CD4-positive, alpha-beta T cell (primary cell): ENCODE measurements at regions not wholly inside any gene's neighbourhood (a gene's known extent, or its start where the extent isn't known, plus 50 kb on each side); places are given as distances from the start of the nearest gene placed in this dataset.

Source experiments
- ATAC-seq: fragments of 200-7000 bp; cut with Tn5 transposase; one replicate; pipeline ENCODE4 v1.10.0; 2022; ENCODE audit warnings: mild to moderate bottlenecking; ENCODE audit not compliant: poor library complexity
- CTCF ChIA-PET: fragments of 350-600 bp; sonication (Branson Sonifier 250); formaldehyde crosslinking; loops from one replicate; lab custom pipeline; 2021; ENCODE audit warnings: antibody characterized with exemption, inconsistent platforms; lab: Charles Lee
- POLR2A ChIA-PET: fragments of 350-600 bp; sonication (Branson Sonifier 250); formaldehyde crosslinking; loops from one replicate; lab custom pipeline; 2021; ENCODE audit warnings: antibody characterized with exemption, inconsistent platforms; lab: Charles Lee
- DNase-seq, 14 experiments: peaks; one replicate each; pipeline ENCODE4 v3.0.0-alpha.2; 2013 to 2020; ENCODE audit warnings: mixed read lengths in 2 of 14
- H3K27ac ChIP-seq, 2 donors: one replicate each; pipeline versions ENCODE4 v1.5.1 to v1.7.0; 2013; ENCODE audit warnings: low read length in 2 of 2, low read depth in 1 of 2, mild to moderate bottlenecking in 1 of 2
- H3K27me3 ChIP-seq, 2 experiments: 1 replicate in 1 of 2; 2 replicates in 1 of 2; pipeline versions ENCODE4 v1.6.1 to v1.7.0; 2013; ENCODE audit warnings: low read length in 2 of 2, control low read depth in 1 of 2, mild to moderate bottlenecking in 1 of 2, moderate library complexity in 1 of 2; ENCODE audit not compliant: insufficient read depth in 2 of 2, control insufficient read depth in 1 of 2
- H3K36me3 ChIP-seq: one replicate; pipeline ENCODE4 v1.6.1; 2013; ENCODE audit warnings: low read length, control low read depth; ENCODE audit not compliant: insufficient read depth
- H3K4me1 ChIP-seq: one replicate; pipeline ENCODE4 v1.6.1; 2013; ENCODE audit warnings: low read length, control low read depth; ENCODE audit not compliant: insufficient read depth
- H3K4me3 ChIP-seq: one replicate; pipeline ENCODE4 v1.5.1; 2013; ENCODE audit warnings: mild to moderate bottlenecking, low read length, moderate library complexity
- H3K9me3 ChIP-seq, 2 experiments: 1 replicate in 1 of 2; 2 replicates in 1 of 2; pipeline versions ENCODE4 v1.6.1 to v1.7.0; 2013; ENCODE audit warnings: low read length in 2 of 2, mild to moderate bottlenecking in 2 of 2, control low read depth in 1 of 2, moderate library complexity in 1 of 2; ENCODE audit not compliant: control insufficient read depth in 1 of 2, insufficient read depth in 1 of 2
- H3K27ac Mint-ChIP-seq: one replicate; pipeline ENCODE4 v1.8.0; 2020; ENCODE audit warnings: mixed read lengths
- H3K27me3 Mint-ChIP-seq: one replicate; pipeline ENCODE4 v1.8.0; 2021; ENCODE audit warnings: mixed read lengths
- H3K36me3 Mint-ChIP-seq: one replicate; pipeline ENCODE4 v1.8.0; 2021; ENCODE audit warnings: low read depth, mixed read lengths
- H3K4me1 Mint-ChIP-seq: one replicate; pipeline ENCODE4 v1.8.0; 2021; ENCODE audit warnings: low read depth, mixed read lengths
- H3K4me3 Mint-ChIP-seq: one replicate; pipeline ENCODE4 v1.8.0; 2020; ENCODE audit warnings: mild to moderate bottlenecking, mixed read lengths
- H3K9me3 Mint-ChIP-seq: one replicate; pipeline ENCODE4 v1.8.0; 2020; ENCODE audit warnings: mixed read lengths
- CTCF ChIP-seq: fragments of 200-600 bp; IDR thresholded peaks from one replicate; pipeline ENCODE4 v1.8.0; 2022; ENCODE audit warnings: antibody characterized with exemption, mild to moderate bottlenecking
- intact Hi-C, 2 experiments: fragments of 100-400 bp; cut with DNase I in 1 of 2; cut with micrococcal nuclease in 1 of 2; formaldehyde crosslinking; loops; one replicate each; pipeline versions ENCODE4 v1.15.1 to v1.9.0; 2023 to 2025; cut with DNase I, micrococcal nuclease

- no peaks in the 10 kb centered on the region for H3K36me3 ChIP-seq
- no peak overlapping the region for H3K27ac Mint-ChIP-seq
- peaks cover 4% of the 10 kb centered on the region for H3K4me1 Mint-ChIP-seq
- ChIA-PET CTCF (interaction anchor here (0.6 to 2.7 kb wide), 17 partner anchors 9 to 546 kb away, joined by 3 to 24 read pairs (median 3); partner anchors contain the start of gene CDC26), POLR2A (no interaction called here)
- H3K9me3 Mint-ChIP-seq = no peaks in the 10 kb centered on the region
- no peaks in the 10 kb centered on the region for H3K9me3 ChIP-seq
- H3K4me3 ChIP-seq = no peak overlapping the region
- intact Hi-C loops = loop anchor here (1.0 to 10.0 kb wide), 9 partner anchors 67 to 816 kb away; partner anchors contain the start of genes ALAD (in 1 of the 2), CDC26 (in 1 of the 2) and PRPF4 (in 1 of the 2)
- peaks cover 16% of the 10 kb centered on the region for H3K27me3 Mint-ChIP-seq
- no peaks in the 10 kb centered on the region for H3K36me3 Mint-ChIP-seq
- peak; percentile 88 for TF ChIP-seq CTCF
- ATAC-seq = peak; percentile 92
- peak; percentile 60 to 87 (median 74) for DNase-seq
- H3K27ac ChIP-seq = no peak overlapping the region
- H3K4me1 ChIP-seq = peaks cover 10% of the 10 kb centered on the region
- no peaks in the 10 kb centered on the region for H3K27me3 ChIP-seq
- no peak overlapping the region for H3K4me3 Mint-ChIP-seq
These were observed 194.4 kb downstream of the RGS3 start for GRCh38 chr9:113657765-113658544.

GRCh38 chr9:113658545-113658895 is 195.0 kb downstream of the RGS3 start:
- ChIA-PET POLR2A (no interaction called here), CTCF (interaction anchor here (0.9 to 2.7 kb wide), 14 partner anchors 8 to 547 kb away, joined by 3 to 24 read pairs (median 4); partner anchors contain the start of gene CDC26)
- intact Hi-C loops = loop anchor here (1.0 to 10.0 kb wide), 9 partner anchors 68 to 816 kb away; partner anchors contain the start of genes ALAD (in 1 of the 2), CDC26 (in 1 of the 2) and PRPF4 (in 1 of the 2)
- Histone ChIP-seq H3K4me3 (no peak overlapping the region), H3K27ac (no peak overlapping the region), H3K9me3 (no peaks in the 10 kb centered on the region), H3K27me3 (no peaks in the 10 kb centered on the region), H3K36me3 (no peaks in the 10 kb centered on the region), H3K4me1 (peaks cover 10% of the 10 kb centered on the region)
- Mint-ChIP-seq H3K36me3 (no peaks in the 10 kb centered on the region), H3K27me3 (peaks cover 20% of the 10 kb centered on the region), H3K4me1 (peaks cover 4% of the 10 kb centered on the region), H3K9me3 (no peaks in the 10 kb centered on the region), H3K27ac (no peak overlapping the region), H3K4me3 (no peak overlapping the region)
- no peak for ATAC-seq
- TF ChIP-seq CTCF = no peak
- no peak for DNase-seq

- no peak overlapping the region for H3K27ac Mint-ChIP-seq
- H3K4me1 Mint-ChIP-seq = peaks cover 4% of the 10 kb centered on the region
- no peak overlapping the region for H3K4me3 Mint-ChIP-seq
- TF ChIP-seq CTCF = no peak
- no peaks in the 10 kb centered on the region for H3K36me3 Mint-ChIP-seq
- ATAC-seq (no peak), DNase-seq (no peak)
- ChIA-PET CTCF (interaction anchor here (1.8 to 2.7 kb wide), 2 partner anchors 385 to 547 kb away, joined by 5 to 21 read pairs; partner anchors contain the start of gene CDC26), POLR2A (no interaction called here)
- H3K27me3 ChIP-seq = no peaks in the 10 kb centered on the region
- intact Hi-C loops = loop anchor here (2.0 to 10.0 kb wide), 5 partner anchors 68 to 817 kb away; no protein-coding TSS in a partner anchor
- peaks cover 10% of the 10 kb centered on the region for H3K4me1 ChIP-seq
- H3K9me3 ChIP-seq = no peaks in the 10 kb centered on the region
- peaks cover 20% of the 10 kb centered on the region for H3K27me3 Mint-ChIP-seq
- no peaks in the 10 kb centered on the region for H3K9me3 Mint-ChIP-seq
- no peak overlapping the region for H3K4me3 ChIP-seq
- no peaks in the 10 kb centered on the region for H3K36me3 ChIP-seq
- no peak overlapping the region for H3K27ac ChIP-seq
These were observed 195.5 kb downstream of the RGS3 start for GRCh38 chr9:113659039-113659438.
